HCT116 (cell line): ENCODE measurements at regions not wholly inside any gene's neighbourhood (a gene's known extent, or its start where the extent isn't known, plus 50 kb on each side); places are given as distances from the start of the nearest gene placed in this dataset.

ENCODE experiments used
- EZH2 ChIP-seq: fragments of 200-600 bp; sonication (generic); IDR thresholded peaks from 2 replicates; pipeline ENCODE4 v1.6.1; 2017; ENCODE audit warnings: antibody characterized with exemption, mixed run types
- EZH2phosphoT487 ChIP-seq: fragments of 200-600 bp; IDR thresholded peaks from 2 replicates; pipeline ENCODE4 v1.6.1; 2018; ENCODE audit warnings: antibody characterized with exemption, borderline replicate concordance
- TF ChIP-seq, protein P1 (sequence below), 3 experiments: fragments of 200-600 bp in 1 of 3; sonication (generic) in 1 of 3; IDR thresholded peaks in 2 of 3; conservative IDR thresholded peaks in 1 of 3; 2 replicates each; pipeline ENCODE4 v1.5.1; 2012 to 2017; ENCODE audit warnings: low read depth in 2 of 3, low read length in 2 of 3, antibody characterized with exemption in 1 of 3, borderline replicate concordance in 1 of 3, control low read depth in 1 of 3, mild to moderate bottlenecking in 1 of 3, mixed read lengths in 1 of 3, mixed run types in 1 of 3, moderate library complexity in 1 of 3; ENCODE audit not compliant: insufficient read depth in 1 of 3

DNA sequence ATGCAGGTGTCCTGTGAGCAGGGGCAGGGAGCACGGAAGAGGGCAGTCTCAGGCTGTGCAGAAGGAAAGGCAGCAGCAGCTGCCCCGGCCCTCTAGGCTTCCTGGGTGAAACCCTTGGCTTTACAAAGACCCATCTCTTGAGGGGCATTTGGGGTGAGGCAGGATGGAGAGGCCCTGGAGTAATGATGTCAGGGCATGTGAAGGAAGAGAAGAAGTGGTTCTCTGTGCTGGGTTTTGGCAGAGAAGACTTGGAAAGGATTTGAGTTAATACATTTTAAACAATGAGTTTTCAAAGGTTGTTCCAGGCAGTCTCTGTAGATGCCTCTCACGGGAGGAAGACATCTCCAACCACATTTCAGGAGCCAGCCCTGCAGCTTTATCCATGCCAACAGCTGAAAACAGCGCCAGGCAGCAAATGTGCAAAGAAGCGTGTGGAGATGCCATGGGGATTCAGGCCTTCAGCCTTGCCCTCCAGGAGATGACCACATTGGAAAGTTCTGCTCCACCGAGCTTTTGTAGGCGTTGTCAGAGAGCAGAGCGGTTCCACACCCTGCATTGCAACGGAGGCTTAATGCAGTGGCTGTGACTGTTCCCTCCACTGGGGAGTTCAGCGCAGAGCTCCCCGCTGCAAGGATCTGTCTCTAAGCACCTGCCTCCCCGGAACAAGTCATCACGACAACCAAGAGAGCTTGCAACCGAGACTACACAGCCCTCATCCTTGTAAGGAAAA, 322.8 kb downstream of the UQCRFS1 start:
- TF ChIP-seq EZH2phosphoT487 (no peak), EZH2 (no peak)
- TF ChIP-seq, protein P1, sequence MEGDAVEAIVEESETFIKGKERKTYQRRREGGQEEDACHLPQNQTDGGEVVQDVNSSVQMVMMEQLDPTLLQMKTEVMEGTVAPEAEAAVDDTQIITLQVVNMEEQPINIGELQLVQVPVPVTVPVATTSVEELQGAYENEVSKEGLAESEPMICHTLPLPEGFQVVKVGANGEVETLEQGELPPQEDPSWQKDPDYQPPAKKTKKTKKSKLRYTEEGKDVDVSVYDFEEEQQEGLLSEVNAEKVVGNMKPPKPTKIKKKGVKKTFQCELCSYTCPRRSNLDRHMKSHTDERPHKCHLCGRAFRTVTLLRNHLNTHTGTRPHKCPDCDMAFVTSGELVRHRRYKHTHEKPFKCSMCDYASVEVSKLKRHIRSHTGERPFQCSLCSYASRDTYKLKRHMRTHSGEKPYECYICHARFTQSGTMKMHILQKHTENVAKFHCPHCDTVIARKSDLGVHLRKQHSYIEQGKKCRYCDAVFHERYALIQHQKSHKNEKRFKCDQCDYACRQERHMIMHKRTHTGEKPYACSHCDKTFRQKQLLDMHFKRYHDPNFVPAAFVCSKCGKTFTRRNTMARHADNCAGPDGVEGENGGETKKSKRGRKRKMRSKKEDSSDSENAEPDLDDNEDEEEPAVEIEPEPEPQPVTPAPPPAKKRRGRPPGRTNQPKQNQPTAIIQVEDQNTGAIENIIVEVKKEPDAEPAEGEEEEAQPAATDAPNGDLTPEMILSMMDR (IDR thresholded peaks at IDR 0.05 in 2 of 3, conservative IDR thresholded peaks at IDR 0.05 in 1 of 3; ENCODE audit: borderline replicate concordance in 1 of 3, insufficient read depth in 1 of 3, low read depth in 2 of 3, low read length in 2 of 3): no peak
